ENCODE measurements at regions not wholly inside any gene's neighbourhood (a gene's known extent, or its start where the extent isn't known, plus 50 kb on each side); places are given as distances from the start of the nearest gene placed in this dataset.

DNA sequence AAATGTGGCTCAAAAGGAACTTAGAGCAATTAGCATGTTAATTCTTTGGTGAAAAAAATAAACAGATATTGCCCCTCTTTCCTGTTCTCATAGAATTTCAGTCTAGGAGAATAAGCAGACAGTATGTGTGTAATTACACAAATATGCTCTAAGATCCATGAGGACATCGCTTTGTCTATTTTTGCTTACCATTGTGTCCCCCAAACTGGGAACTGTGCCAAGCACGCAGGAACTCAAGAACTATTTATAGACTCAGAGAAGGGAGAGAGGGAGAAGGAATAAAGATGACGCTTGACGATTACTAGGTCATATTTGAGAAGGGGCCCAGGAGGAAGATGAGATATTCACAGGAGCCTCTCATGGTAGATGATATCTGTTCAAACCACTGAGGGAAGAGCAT lies 692.6 kb downstream of the RAB28 start:
- no peak for DNase-seq

DNA sequence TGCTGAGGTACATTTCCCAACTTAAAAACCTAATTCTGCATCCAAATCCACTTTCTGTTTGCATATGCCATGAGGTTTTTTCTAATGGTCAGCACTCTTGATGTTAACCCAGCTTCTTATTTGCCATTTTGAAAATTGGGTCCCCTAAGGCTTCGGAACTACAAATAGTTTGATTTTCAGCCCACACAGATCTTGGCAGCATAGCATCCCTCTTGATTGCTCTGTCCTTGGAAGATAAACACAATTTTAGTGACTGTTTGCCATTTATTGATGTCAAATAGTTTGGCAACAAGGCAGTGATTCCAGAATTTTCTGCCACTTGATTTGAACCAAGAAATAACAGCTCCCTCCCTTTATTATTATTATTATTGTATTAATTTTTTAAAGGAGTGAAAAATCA lies 696.9 kb downstream of the RAB28 start:
- no peak for DNase-seq

- no peak for DNase-seq
These were observed 705.4 kb downstream of the RAB28 start for GRCh38 chr4:12778706-12779105.

DNA sequence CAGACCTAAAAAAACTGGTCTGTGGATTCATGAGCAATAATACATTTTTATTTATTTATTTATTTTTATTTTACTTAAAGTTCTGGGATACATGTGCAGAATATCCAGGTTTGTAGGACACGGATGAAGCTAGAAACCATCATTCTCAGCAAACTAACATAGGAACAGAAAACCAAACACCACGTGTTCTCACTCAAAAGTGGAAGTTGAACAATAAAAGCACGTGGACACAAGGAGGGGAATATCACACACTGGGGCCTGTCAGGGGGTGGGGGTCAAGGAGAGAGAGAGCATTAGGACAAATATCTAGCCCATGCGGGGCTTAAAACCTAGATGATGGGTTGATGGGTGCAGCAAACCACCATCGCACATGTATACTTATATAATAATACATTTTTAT lies 705.9 kb downstream of the RAB28 start:
- DNase-seq: no peak

DNA sequence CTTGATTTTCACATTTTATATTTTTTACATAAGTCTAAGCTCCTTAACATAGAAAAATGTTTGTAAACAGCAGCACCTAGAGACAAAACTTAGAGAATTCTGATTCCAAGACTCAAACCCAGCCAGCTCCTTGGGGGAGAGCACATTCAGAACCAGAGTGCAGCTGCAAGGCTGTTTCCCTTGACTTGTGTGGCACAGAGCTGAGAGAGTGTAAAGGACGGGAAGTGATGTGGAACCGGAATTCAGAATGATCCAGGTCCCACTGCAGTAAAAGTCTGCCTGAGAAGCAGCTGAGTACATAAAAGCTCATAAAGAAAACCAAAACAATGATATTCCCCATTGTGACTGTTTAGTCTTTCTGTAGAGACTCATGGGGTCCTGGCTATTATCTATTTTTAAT lies 713.8 kb downstream of the RAB28 start:
- no peak for DNase-seq

GRCh38 chr4:12761694-12762093 lies 722.4 kb downstream of the RAB28 start:
- no peak for DNase-seq

- no peak for DNase-seq
These were observed 737.0 kb downstream of the RAB28 start for GRCh38 chr4:12747154-12747553.

- no peak for DNase-seq
These were observed 737.9 kb downstream of the RAB28 start for GRCh38 chr4:12746221-12746620.

- DNase-seq: no peak
These were observed 749.6 kb downstream of the RAB28 start for GRCh38 chr4:12734586-12734985.

GRCh38 chr4:12729384-12729783 lies 754.8 kb downstream of the RAB28 start:
- no peak for DNase-seq

- no peak for DNase-seq
These were observed 759.6 kb downstream of the RAB28 start for GRCh38 chr4:12724510-12724909.

DNA sequence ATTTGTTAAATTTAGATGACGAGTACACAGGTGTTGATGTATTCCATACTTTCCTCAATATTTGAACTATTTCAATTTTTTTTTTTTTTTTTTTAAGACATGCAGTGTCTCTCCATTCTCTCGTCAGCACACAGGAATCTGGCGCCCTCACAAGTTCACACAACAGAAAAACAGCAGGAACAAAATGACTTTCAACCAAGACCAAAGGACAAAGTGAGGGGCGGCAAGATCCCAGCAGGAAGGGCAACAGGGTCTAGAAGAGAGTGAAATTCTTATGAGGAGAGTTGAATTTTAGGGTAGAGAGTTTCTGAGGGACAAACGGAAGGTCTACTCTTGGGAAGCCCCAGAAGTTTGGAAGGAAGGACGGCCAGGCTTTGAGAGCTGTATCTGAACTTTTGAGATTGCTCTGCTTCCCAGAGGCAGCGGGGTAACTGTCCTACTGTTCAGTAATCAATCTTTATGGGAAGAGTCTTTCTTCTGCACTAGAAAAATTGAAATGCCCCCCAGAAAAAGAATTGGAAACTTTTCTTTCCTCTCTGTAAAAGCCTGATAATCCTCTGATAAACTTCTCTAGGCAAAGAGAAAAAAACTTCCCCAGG lies 760.2 kb downstream of the RAB28 start:
- DNase-seq: no peak

- DNase-seq: no peak
These were observed 767.2 kb downstream of the RAB28 start for GRCh38 chr4:12716896-12717295.

- no peak for DNase-seq
These were observed 771.3 kb downstream of the RAB28 start for GRCh38 chr4:12712648-12713339.

- DNase-seq: no peak
These were observed 776.6 kb downstream of the RAB28 start for GRCh38 chr4:12707381-12708175.

- no peak for DNase-seq
These were observed 781.1 kb downstream of the RAB28 start for GRCh38 chr4:12703036-12703435.

- DNase-seq: no peak
These were observed 782.8 kb downstream of the RAB28 start for GRCh38 chr4:12701384-12701783.

DNA sequence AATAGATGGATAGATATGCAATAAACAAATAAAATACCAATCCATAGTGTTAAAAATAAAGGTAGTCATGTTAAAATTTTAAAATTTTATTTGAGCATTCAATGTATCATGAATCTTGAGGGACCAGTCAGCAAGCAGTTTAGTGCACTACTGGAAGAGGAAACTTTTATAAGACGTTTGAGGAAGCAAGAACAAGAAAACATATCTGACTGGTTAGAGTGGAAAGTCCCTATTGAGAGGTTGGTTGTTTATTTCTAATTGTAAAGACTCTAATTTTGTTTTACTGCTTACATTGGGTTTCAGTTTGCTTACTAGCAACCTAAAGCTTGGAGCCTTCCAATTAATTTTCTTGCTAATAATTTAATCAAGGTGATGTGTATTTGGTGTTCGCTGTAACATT lies 786.2 kb downstream of the RAB28 start:
- DNase-seq: no peak

GRCh38 chr4:12692815-12693214 lies 791.3 kb downstream of the RAB28 start:
- DNase-seq: no peak

DNA sequence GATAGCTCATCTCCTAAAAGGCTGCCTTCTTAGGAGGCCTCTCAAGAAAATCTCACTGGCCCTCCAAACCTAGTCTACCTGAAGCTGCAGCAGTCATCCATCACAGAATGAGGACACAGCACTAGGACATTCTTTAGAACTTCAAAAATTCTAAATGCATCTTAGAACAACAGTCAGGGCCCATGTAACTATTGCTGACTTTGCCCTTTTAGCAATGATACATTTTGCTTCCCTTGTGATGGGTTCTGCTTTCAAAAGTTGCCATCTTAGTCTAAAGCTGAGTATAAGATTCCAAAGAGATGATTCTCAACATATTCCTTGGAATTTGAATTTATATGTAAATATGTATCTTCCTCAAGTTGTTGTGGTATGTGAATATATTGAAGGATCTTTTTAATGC lies 793.0 kb downstream of the RAB28 start:
- no peak for DNase-seq

- no peak for DNase-seq
These were observed 794.7 kb downstream of the RAB28 start for GRCh38 chr4:12689457-12689856.

DNA sequence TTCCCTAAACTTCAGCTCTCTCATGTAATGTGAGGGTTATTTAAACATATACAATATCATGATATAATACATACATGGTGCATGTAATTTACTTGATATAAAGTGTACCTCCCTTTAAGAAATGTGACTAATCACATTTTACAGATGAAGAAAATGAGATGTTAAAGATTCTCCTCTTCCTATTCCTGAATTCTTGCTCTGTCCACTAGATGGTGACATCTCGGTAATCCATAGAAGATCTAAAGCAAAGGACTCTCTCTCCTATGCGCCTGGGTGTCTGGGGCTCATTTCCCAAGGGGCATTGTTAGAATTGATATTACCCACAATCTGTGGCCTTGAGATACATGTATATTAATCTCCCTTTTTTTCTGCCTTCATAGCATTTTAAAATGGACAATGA lies 804.9 kb downstream of the RAB28 start:
- no peak for DNase-seq

DNA sequence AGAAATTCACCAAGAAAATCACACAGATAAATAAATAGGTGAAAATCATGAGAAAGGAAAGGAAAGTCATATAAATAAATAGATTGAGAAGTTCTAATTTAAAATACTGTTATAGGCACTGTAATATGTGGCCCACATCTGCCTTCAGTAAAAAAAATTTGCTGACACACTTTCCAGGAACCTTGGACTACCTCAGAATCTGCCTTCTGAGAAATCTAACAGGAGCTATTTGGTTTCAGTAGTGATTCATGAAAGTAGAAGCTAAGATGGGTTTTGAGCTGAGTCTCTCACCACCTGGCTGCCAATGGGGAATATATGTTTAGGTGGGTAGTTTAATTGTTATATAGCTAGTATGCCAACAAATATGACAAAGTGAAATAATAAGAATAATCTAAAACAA lies 810.0 kb downstream of the RAB28 start:
- no peak for DNase-seq

DNA sequence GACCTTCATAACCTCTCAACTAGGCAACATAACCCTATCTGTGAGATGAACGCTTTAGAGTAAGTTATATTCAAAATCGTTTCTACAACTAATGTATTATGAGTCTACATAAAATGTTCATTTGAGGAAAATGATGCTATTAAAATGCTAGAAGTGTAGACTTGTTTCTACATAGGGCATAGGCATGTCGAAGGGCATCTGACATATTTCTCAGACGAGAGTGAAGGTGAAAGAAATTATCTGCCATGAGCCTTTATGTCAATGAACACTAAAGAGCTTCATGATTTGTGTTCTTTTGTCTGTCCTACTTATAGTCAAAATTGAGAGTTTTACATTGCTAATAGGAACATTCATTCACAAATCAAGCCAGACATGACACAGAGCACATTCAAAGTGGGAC lies 811.8 kb downstream of the RAB28 start:
- no peak for DNase-seq

Data from activated CD8-positive, alpha-beta memory T cell treated with anti-CD3 and anti-CD28 coated beads, Interleukin-2, amount 50 U/mL, for 4 hours (primary cell).